CD1c-positive myeloid dendritic cell (primary cell): ENCODE measurements at regions not wholly inside any gene's neighbourhood (a gene's known extent, or its start where the extent isn't known, plus 50 kb on each side); places are given as distances from the start of the nearest gene placed in this dataset.
A peak's percentile ranks its signal among the peaks of the same experiment; 100 is the strongest.

Experiments
- DNase-seq: peaks from one replicate; pipeline ENCODE4 v3.0.0-alpha.2; 2016; ENCODE audit errors: extremely low spot score

DNA sequence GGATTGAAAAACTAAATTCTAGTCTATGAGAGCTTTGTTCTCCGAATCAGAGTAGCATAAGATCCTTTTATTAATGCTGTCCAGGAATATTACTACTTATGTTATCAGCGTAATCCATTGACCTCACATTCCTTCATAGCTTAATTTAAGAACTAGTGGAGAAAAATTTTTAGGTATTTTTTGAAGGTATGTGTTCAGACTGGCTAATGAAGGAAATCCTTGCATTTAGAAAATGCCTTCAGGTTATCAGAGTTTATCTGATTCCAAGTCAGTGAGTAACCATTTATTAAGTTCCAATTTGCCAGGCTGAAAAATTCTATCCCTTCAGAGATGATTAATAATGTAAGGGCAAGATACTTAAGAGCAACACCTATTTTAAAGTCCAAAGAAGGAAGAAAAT lies 338.2 kb upstream of the B3GALT2 start:
- no peak for DNase-seq

DNA sequence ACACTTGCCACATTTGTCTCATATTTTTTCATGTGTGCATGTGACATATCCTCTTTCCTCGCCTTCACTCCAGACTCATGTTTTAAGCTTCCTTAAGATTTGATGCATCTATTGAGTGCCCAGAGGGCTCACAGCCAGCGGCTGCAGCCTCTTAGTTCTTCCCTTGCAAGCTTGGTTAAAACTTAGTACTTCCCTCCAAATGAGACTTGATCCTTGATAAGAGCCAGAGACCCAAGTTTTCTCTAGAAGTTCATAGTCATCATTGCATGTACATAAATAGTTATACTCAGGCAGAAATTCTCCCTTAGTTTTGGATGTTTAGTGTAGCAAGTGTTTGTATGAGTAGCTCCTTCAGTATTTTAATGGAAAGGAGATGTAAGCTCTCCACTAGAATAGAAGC lies 337.6 kb upstream of the B3GALT2 start:
- DNase-seq = no peak

DNA sequence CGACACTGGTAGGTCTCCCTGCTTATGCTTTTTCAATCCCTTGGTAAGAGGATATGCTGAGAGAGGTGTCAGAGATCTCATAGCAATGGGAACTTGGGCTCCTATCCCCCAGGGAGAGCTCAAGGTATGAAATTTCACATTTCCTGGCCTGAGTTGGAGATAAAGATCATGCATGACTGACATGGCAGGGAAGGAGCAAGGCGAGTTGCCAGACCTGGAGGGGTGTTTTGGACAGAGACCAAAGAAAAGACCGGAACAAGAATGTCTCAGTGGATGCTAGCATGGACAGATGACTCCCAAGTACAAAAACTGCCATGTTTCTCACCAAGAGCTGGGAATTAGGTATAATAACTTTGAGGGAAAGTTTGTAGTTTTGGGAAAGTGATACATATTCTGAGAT lies 334.1 kb upstream of the B3GALT2 start:
- no peak for DNase-seq

DNA sequence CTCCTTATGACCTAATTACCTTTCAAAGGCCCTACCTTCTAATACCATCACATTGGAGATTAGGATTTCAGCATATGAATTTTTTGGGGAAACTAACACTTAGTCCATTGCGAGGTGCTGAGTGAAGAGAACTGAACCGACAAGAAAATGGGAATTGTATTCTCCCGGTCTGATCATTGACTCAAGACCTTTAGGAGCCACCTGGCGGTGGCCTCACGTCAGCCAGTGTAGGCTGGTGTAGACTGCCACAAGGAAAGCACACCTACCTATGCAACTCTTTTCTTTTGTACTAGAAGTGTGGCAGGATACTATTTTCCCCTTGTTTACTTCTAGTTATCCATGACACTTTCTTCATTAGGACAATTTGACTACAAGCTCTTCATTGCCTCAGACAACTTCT lies 333.5 kb upstream of the B3GALT2 start:
- no peak for DNase-seq

DNA sequence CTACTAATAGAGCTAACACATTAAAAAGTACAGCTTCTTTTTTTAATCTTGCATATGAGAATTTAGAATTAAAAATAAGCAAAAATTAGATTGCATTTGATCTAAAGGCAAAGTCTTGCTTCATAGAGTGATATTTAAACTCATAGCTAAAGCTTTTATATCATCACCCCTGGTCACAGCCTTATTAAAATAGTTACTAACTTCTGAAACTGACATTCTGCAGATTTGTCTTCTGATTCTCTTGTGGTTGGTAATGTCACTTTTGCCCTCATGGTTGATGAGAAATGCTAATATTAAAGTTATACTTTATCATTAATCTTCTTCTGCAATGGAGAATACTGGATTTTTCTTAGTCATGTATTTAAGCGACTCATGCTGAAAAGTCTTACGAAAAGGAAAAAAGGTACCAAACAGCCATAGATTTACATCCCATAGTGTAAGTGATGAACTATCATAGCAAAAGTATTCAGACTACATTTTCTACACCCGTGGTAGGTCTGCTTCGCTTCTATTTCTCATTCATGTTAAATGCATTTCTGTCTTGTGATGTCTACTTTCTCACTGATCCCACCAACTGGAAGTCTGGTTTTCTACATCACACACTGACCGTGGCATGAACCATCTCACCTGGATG lies 330.5 kb upstream of the B3GALT2 start:
- DNase-seq = no peak

DNA sequence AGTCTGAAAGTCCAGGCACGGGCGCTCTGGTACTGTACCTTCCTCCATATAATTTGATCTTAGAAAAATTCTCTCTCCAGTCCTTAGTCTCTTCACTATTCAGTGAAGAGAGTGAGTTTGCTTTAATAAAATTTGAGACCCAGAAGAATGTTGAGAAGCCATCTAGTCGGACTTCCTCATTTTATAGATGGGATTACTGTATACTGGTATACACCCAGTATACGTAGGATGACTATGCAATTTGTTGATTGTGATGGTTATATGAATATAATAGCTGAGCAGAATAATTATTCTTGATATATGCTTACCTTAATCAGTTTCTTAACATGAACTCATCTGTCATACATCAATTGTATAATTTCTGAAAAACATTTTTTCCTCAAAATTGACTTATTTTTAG lies 328.0 kb upstream of the B3GALT2 start:
- peak; percentile 19 for DNase-seq

DNA sequence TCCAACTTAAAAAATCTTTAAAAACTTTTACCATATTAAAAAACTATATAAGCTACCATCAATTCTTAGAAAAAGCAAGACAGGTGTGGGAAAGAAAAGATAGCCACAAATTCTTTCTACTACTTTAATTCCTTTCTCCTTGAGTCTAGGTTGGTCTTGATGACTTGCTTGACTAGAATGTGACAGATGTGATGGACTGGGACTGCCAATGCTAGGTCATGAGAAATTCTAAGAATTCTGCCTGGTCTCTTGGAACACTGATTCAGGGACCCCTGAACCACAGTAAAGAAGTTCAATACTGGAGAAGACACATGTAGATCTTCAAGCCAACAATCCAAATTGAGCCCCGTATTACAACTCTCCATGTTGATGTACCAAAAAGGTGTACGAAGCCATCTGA lies 326.6 kb upstream of the B3GALT2 start:
- no peak for DNase-seq

DNA sequence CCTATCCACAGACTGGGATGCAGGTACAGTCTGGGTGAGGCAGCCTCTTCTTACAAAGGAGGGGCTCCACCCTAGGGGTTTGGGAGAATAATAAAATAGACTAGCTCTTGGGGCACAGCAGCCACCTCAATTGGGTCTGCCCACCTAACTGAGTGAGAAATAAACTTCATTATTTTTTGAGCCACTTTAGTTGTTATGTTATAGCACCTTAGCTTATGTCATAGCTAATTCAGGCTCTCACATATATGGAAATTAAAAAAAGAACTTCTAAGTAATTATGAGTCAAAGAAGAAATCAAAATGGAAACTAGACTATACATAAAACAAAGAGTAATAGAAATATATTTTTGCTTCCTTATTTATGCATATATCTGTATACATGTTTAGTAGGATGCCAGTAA lies 318.5 kb upstream of the B3GALT2 start:
- no peak for DNase-seq

DNA sequence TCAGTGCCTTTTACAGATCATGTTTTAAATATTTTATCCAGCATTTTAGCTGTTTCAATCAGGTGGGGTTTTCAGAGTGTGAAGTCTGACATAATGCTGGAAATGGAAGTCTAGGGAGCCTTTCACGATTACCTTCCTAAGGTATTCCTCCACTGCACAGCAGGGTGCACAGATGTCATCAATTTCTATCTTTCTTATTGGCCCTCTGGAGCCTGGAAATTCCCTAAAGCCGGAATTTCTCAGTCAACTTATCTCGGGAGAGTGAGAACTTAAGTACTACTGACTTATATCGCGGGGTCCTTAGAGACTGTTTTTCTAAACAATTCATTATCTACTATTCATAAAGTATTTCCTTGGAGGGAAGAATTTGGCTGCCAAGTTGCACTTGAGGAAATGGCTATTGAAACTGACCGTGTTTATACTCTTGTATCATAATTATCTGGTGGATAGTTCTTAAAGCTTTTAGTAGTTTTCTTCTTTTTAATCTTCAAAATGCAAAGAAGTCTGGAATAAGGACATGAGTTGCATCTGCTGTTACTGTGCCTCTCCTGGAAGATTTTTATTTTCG lies 311.8 kb upstream of the B3GALT2 start:
- no peak for DNase-seq

DNA sequence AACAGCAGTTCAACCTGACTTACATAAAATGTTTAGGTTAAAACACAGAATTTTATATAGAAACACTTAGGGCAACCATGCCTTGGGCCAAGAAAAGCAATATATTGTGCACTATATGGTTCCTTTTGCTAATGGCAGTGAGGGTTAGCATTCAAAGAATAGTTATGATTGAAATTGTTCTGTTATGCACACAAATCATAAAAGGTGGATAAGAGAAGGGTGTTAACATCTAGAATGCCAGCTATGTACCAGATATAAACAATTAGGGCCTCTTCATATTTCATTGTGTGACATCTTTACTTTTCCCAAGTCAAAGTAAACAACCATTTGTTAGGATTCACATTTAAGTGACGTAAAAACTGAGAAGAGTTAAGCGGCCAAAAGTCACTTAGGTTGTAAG lies 308.0 kb upstream of the B3GALT2 start:
- no peak for DNase-seq

DNA sequence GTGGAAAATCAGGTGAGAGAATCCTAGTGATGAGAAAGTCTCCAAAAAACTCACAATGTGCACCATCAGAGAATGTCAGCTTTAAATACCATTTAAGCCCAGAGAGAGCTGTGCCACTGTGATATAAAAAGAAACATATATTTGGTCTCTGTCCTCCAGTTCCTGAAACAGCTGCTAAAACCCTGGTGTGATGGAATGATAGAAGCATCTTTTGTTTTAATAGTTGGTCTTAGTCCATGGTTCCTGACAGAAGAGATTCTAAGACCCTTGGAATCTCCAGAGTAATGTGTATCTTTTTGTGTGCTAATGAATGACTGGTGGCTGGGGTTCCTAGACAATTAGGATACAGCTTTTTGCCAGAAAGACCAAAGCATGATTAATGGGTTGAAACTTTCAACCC lies 302.8 kb upstream of the B3GALT2 start:
- no peak for DNase-seq

DNA sequence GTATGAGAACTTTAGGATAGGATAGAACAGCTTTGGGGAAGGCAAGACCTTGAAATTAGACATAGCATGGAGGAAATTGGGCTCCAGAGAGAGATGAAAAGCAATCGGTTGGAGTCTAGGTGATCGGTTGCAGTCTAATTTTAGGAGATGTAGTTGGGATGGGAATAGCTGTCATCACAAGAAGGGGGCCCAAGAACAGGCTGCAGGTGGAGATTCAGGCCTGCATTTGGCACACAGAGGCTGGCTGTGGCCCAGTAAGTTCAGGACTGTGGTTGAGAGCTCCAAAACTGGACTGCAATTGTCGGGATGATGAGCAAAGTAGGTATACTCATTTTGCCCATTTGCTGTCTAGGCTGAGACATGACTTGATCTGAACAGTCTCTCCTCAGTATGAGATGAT lies 301.3 kb upstream of the B3GALT2 start:
- DNase-seq = no peak

DNA sequence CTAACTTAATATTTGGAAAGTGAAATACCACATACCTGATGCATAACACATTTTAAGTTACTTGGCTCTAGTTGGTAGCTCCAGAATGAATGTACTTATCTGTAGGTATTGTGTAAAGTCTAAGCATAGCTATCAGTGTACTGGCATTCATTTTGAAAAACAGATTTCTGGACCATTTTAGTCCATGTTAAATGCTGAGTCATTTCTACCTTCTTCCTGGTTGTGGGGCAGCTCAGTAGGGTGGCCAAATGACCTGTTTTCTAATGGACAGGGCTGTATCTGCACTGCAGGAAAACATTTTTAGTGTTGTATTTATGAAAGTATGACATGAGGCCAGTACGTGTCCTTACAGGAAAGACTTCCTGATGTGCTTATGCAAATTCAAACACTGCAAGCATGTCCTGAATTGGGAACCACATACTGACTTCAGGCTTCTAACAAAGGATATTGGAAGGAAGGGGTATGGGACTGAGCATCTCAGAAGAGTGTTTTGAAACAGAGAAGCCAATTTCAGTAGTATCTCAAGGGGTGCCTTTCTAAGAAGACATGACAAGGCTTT lies 300.3 kb upstream of the B3GALT2 start:
- DNase-seq = no peak

DNA sequence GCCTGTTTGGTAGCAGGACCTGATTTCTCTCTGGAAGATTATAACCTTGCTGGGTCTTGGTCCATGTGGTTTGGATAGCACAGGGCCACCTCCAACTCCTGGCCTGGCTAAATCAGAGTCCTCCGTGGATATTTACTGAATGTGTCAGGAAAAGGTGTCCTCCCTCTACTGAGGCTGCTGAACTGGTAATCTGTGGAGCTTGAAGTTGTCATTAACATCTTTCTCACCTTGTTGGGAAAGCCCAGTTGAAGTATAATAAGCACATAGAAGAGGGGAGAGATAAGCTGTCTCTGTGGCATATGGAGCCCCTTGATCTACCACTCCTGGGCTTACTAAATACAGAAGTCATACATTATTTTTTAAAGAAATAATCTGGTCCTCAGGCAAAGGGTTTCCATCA lies 294.3 kb upstream of the B3GALT2 start:
- DNase-seq = no peak

DNA sequence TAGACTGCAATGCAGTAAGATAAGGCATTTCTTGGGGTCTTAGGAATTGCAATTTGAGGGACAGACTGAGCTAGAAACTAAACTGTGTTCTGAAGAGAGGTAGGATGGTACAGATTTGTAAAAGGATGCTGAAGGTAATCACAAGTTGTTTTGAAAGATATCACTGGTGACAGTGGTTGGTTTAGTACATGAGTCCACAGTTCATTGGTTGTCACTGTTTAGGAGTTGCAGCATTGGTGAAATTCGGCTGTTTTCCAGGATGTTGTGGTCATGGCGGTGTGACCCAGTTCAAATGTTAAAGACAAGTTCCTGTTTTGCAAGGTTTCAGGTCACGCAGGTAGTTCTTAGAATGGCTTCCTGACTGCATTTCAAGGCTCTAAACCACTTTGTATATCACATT lies 292.8 kb upstream of the B3GALT2 start:
- DNase-seq = peak; percentile 57

DNA sequence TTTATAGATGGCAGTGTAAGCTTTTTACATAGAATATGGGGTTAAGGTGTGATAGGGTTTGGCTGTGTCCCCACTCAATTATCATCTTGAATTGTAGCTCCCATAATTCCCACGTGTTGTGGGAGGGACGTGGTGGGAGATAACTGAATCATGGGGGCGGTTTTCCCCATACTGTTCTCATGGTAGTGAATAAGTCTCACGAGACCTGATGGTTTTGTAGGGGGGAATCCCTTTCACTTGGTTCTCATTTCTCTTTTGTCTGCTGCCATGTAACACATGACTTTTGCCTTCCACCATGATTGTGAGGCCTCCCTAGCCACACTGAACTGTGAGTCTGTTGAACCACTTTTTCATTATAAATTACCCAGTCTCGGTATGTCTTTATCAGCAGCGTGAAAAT lies 290.3 kb upstream of the B3GALT2 start:
- DNase-seq = no peak

DNA sequence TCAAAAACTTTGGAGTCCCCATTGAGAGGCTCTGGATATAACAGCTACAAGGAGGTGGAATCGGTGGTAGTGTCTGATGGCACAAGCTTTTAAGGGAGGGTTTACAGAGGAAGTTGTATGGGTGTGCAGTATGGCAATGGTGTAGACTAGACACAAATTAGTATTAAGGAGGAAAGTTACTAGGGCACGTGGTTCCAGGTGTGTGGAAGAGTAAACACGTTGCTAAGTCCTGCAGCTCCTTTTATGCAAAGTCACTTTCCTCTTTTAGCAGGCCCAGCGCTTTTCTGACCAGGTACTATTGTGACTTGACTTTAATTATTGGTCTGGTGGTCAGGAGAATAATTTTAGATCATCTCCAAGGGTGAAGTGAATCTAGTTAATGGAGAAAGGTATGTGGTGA lies 287.5 kb upstream of the B3GALT2 start:
- no peak for DNase-seq

DNA sequence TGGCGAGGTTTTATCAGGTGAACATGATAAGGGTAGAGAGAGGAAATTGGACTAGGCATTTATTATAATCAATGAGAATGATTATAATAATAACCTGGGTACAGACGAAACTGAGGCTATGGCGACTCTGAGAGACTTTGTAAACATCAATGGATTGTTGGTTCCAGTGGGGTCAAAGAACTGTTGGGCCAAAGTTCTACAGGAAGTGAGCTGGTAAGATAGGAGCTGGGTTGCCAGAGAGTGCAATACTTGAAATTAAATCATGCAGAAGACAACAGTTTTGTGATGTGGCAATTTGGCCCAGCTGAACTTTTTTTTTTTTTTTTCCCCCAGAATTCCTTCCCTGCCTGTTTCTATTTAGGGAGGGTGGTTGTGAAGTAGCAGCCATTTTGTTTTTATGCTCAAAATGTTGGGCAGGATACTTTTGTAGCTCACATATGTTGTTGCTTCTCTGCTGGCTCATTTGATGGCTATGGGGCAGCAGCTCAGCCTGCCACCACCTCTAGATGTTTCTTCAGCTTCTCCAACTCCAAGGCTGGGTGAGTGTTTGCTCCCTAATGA lies 286.5 kb upstream of the B3GALT2 start:
- DNase-seq = no peak

DNA sequence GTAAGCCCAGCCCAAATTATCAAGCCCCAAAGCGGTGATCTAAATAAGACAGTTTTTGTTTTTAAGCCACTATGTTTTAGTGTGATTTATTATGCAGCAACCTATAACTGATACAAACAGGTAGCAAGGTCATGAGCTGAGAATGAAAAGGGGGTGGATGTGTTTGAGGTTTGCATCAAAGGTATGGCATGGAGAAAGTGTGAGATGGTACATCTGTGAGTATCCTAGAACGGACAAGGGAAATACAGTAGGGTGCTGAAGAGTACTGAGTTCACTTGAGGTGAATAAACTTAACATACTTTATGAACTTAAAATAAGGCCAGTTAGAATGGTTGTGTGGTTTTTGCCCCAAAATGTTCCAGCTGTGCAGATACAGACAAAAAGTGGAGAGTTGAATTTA lies 286.0 kb upstream of the B3GALT2 start:
- no peak for DNase-seq

DNA sequence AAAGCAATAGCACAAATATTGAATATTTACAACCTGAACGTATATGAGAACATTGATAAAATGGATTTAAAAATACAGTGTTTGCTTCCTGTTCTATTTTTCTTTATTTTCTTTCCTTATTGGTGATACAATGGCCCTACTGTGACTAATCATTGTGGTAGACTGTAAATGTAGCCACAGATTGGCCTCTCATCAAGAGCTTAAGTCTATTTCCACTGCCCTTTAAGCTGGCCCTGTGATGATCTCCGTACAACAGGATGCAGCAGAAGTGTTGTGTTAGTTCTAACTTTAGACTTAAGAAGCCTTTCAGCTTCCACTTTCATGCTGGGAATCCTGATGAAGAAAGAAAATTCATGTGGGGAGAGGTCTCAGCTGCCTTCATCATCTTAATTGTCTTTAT lies 285.6 kb upstream of the B3GALT2 start:
- DNase-seq = no peak

DNA sequence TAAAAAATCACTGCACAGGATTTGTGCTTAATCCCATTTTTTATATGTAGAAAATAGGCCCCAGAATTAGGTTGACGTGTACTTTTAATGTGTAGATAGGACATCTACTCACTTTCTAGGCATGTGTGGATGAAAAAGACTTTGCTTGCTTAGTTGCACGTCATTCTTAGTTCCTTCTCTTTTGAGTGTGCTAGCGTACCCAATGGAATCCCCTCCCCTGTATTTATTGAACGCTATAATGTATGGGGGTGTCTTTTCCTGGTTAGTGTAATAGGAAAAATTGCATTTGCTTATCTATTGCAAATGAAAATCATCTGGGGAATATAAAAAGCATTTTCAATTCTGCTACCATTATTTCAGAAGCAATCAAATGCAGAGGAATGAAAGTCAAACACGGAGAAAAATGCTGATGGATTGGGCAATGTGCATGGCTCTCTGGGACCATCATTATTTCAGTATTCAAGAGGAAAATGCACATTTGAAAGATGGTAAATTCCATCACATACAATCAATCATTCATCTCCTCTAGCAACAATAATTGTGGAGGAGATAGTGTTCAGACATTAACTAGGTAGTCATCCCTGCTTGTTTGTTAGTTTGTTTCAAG lies 277.0 kb upstream of the B3GALT2 start:
- no peak for DNase-seq

DNA sequence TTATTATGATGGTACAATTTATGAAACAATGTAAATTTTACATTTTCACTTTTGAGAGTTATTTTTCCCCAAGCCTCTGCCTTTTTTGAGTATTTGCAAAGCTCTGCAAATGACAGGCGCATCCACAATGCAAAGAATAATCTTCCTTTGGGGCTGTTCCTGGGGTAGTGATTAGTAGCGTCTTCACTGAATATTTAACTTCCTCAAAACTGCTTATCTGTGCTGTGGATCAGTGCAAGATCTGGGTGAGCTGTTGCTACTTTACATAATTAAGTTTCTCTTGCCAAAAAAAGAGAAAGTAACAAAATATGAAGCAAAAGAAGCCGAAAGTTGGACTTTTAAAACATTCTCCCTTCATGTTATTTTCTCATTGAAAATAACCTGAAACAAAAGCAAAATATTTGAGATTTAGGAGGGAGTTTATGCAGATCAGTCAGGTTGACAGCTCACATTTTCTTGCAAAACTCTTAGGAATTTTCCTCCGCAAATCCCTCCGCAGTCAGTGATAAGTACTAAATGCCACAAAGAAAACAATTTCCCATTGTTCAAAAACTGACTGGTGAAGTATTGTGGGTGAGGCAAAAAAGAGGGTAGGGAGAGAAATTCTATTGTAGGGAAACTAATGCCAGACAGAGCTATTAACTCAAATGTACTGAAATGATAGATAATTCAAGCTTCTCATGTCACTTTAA lies 276.4 kb upstream of the B3GALT2 start:
- peak; percentile 5 for DNase-seq

DNA sequence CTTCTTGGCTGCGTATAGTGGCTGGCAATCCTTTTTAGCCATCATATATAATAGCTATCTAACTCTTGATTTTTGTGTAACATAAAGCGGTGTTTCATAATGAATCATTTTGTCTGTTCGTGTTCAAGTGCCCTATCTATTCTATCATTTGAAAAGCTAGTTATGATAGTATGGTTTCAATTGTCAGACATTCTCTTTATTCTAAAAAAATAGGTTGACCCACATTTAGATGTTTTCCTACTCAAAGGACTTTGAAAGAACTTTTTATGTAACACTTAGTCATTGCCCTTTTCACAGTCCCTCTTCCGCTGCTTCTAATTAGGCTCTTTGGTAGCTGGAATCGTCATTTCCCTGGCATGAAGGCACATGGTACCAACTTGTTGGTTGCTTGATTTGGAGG lies 272.2 kb upstream of the B3GALT2 start:
- DNase-seq = no peak
